GM19452 (cell line): ENCODE measurements at regions not wholly inside any gene's neighbourhood (a gene's known extent, or its start where the extent isn't known, plus 50 kb on each side); places are given as distances from the start of the nearest gene placed in this dataset.
"Not testable (repeated sequence)": the region's sequence is repeated elsewhere in the genome, so short reads cannot be mapped to it uniquely, and the experiment has no call there.

Experiments
- ATAC-seq: cut with Tn5 transposase; IDR thresholded peaks from one replicate; pipeline ENCODE4 v1.9.1; 2021; ENCODE audit not compliant: unreplicated experiment

DNA sequence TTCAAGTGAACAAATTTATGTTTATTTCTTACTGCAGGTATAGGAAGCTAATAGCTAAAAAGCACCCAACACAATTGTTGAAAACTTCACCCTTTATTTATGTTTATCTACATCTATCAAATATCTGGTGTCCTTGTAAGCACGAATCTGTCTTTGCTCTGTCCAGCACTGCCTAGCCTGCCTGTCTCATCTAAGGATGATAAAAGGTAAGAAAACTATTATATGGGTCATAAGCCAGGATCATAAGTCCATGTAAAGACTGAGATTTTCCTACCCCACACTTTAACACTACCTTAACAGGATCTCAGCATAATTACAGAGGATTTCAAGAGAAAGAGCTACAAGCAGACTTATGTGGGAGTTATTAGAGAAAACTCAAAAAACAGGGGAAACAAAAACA, 365.6 kb upstream of the TMEFF2 start:
- no peak for ATAC-seq

DNA sequence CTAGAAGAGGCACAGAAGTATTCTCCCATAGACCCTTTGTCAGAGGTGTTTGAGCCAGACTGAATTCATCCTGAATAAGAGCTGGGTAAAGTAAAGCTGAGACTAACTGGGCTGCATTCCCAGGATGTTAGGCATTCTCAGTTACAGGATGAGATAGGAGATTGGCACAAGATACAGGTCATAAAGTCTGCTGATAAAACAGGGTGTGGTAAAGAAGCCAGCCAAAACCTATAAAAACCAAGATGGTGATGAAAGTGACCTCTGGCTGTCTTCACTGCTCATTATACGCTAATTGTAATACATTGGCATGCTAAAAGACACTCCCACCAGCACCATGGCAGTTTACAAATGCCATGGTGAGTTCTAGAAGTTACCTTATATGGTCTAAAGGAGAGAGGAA, 364.9 kb upstream of the TMEFF2 start:
- no peak for ATAC-seq

DNA sequence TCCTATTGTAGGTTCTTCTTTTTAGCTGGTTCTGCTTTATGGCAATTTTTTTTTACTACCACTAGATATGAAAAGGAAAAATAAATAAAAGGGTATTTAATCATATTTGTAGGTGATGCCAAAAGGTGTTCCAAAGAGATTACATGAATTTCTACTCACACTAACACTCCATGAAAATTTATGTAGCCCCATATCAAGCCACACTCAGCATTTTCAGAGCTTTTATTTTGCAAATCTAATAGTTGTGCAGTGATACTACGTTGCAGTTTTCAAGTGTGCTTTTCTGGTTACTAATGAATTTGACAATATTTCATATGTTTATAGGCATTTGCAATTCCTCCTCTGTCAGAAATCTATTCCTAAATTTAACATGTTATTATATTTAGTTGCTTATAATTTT, 363.9 kb upstream of the TMEFF2 start:
- no peak for ATAC-seq

DNA sequence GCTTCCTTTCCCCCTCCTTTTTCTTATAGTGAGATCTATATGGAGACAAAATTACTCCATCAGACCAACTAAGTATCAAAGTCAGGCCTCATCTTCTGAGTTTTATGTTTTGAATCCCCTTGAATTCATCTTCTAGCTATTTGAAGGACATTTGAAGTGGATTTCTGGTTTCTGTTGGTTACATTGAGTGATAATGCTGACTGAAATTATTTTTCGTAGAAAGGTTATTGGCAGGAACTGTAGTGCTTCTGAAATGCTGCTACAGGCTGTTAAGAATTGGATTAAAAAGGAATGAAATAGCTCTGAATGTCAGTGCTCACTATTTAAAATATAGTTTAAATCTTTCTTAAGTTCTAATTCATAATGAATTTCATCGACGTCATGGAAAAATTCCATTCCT, 361.0 kb upstream of the TMEFF2 start:
- no peak for ATAC-seq

DNA sequence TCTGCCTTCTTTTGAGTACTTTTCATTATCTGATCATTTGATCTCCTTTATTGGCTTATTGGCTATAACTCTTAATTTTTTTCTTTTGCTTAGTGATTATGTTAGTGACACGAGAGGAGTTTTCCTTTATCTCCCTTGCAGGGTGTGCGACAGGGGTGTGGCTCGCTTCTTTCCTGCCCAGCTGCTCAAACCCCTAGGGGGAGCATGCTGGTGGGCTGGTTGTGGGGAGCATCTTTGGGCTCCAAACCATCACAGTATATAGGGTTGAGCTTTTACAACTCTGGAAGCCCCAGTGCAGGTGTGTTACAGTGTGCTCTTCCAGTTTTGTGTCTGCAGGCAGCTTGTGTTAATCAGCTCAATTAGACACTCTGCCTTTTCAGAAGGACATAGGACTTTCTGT, 357.0 kb upstream of the TMEFF2 start:
- no peak for ATAC-seq

DNA sequence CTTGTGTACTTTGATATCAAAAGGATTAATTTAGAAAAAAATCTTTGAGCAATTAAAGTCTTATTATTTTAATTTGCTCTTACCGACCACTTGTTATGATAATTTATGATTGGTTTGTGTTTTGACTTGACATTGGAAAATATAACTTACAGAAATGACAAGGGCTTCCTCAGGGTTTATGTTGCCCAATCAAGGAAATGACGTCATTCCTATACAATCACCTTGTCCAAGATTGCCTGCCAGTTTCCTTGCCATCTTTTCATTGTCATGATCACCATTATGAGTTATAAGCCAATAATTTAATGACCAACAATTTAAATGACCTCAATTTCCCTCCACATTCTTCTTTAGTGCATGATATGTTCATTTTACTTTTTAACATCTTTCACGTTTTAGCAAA, 351.8 kb upstream of the TMEFF2 start:
- no peak for ATAC-seq

DNA sequence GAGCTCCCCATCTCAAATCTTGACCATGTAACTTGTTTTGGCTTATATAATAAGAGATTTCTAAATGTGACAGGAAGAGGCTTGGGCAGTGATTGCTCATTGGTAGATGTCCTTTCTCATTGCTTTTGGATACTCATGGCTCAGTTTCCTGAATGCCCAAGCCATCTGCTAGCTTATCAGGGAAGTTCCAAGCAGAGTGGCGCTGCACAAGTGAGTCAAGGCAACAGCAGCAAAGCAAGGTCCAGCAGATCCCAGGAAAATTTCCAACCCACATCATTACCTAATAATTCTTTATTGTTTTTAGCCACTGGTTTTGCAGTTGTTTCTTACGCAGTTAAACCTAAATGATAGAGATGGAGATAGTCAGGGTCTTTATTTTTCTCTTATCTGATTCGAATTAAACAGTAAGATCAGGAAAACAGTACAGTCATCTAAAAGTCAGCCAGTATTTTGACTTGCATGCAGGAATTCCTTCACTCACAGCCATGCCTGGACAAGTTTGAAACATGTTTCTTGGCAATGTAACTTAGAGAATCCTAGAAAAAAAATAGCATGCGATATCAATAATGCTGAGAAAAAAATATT, 349.7 kb upstream of the TMEFF2 start:
- no peak for ATAC-seq

DNA sequence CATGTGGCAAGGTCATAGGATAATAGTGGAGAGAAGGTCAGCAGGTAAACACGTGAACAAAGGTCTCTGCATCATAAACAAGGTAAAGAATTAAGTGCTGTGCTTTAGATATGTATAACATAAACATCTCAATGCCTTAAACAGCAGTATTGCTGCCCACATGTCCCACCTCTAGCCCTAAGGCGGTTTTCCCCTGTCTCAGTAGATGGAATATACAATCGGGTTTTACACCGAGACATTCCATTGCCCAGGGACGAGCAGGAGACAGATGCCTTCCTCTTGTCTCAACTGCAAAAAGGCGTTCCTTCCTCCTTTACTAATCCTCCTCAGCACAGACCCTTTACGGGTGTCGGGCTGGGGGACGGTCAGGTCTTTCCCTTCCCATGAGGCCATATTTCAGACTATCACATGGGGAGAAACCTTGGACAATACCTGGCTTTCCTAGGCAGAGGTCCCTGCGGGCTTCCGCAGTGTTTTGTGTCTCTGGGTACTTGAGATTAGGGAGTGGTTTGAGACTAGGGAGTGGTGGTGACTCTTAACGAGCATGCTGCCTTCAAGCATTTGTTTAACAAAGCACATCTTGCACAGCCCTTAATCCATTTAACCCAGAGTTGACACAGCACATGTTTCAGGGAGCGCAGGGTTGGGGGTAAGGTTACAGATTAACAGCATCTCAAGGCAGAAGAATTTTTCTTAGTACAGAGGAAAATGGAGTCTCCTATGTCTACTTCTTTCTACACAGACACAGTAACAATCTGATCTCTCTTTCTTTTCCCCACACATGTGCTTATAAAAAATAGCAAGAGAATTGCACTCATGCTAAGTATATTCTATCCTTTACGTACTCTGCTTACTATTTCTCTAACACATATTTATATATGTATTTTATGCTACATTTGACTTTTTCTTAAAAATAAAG, 347.7 kb upstream of the TMEFF2 start:
- ATAC-seq, result not testable (repeated sequence)

- ATAC-seq, result no peak
These were observed 344.6 kb upstream of the TMEFF2 start for GRCh38 chr2:192539306-192539705.

GRCh38 chr2:192536922-192537624, 342.3 kb upstream of the TMEFF2 start:
- ATAC-seq, result no peak

GRCh38 chr2:192535956-192536921, 341.5 kb upstream of the TMEFF2 start:
- ATAC-seq, result no peak

DNA sequence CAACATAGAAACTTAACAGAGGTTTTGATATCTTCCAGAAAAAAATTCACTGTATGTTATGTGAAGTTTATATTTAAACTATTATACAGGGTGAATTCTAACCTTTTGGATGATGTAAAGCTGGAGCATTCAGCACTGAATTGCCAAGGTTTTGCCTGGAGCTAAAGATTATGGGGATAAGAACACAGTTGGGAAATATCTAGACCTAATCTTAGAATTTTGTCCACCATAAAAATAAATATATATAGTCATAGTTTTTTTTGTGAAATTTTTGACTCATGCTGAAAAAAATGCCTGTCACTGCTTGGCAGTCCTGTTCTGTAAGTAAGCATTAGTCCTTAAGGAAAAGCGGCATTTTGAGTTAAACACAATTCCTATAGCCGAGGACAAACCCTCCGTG, 339.3 kb upstream of the TMEFF2 start:
- ATAC-seq, result no peak

- ATAC-seq, result not testable (repeated sequence)
These were observed 330.0 kb upstream of the TMEFF2 start for GRCh38 chr2:192524642-192525251.

DNA sequence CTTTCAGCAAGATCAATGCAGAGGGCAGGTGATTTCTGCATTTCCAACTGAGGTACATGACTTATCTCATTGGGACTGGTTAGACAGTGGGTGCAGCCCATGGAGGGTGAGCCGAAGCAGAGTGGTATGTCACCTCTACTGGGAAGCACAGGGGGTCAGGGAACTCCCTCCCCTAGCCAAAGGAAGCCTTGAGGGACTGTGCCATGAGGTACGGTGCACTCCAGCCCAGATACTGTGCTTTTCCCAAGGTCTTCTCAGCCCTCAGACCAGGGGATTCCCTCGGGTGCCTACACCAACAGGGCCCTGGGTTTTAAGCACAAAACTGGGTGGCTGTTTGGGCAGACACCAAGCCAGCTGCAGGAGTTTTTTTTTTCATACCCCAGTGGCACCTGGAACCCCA, 329.5 kb upstream of the TMEFF2 start:
- ATAC-seq, result not testable (repeated sequence)

DNA sequence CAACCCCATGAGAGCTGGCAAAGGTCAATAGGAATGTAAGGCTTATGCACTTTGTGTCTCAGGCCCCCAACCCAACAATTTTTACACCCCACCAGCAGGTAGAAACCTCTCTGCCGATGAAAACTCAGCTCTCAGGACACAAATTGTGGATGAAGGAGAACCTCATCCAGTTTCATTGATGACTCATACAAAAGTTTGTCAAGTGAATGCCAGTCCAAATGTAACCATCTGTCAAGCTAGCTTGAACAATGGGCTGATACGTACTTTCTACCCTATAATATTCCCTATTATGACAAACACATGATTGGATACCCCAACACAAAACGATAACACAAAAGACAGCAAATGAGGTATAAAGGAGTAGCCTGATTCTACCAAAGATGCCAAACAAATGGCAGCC, 321.2 kb upstream of the TMEFF2 start:
- no peak for ATAC-seq

DNA sequence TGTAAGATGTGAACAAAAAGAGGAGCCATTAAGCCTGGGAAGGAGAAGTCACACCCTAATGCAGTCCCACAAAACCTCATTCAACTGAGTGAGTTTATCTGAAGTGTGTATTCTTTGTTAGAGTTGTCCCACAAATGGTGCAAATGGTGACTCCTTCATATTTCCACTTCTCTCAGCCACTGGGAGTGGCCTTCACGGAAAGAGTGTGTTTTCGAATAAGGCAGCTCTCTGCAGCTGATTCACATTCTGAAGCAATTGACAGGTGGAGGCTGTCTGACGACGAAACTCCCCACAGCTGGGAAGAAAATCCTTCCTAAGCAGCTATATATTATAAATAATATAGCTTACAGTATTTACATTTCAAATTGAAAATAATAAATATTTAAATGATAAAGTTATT, 318.8 kb upstream of the TMEFF2 start:
- ATAC-seq, result no peak

DNA sequence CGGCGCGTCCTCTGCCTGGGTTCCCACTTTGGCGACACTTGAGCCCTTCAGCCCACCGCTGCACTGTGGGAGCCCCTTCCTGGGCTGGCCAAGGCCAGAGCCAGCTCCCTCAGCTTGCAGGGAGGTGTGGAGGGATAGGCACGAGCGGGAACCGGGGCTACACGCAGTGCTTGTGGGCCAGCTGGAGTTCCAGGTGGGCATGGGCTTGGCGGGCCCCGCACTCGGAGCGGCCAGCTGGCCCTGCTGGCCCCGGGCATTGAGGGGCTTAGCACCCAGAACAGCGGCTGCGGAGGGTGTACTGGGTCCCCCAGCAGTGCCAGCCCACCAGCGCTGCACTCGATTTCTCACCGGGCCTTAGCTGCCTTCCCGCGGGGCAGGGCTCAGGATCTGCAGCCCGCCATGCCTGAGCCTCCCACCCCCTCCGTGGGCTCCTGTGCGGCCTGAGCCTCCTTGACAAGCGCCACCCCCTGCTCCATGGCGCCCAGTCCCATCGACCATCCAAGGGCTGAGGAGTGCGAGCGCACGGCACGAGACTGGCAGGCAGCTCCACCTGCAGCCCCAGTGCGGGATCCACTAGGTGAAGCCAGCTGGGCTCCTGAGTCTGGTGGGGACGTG, 313.2 kb upstream of the TMEFF2 start:
- not testable (repeated sequence) for ATAC-seq

GRCh38 chr2:192500550-192501200, 305.9 kb upstream of the TMEFF2 start:
- ATAC-seq, result peak; percentile 77

GRCh38 chr2:192499476-192499875, 304.7 kb upstream of the TMEFF2 start:
- no peak for ATAC-seq
